ENCODE measurements at regions not wholly inside any gene's neighbourhood (a gene's known extent, or its start where the extent isn't known, plus 50 kb on each side); places are given as distances from the start of the nearest gene placed in this dataset.
"Not testable (repeated sequence)": the region's sequence is repeated elsewhere in the genome, so short reads cannot be mapped to it uniquely, and the experiment has no call there.

- Histone ChIP-seq H3K9me3 (ENCODE audit: control insufficient read depth in 2 of 3, insufficient read depth in 1 of 3, low read length in 3 of 3) (no peaks in the 10 kb centered on the region), H3K27me3 (ENCODE audit: control insufficient read depth, insufficient read depth, low read length) (no peaks in the 10 kb centered on the region), H3K27ac (ENCODE audit: low read depth in 2 of 2, low read length in 2 of 2) (no peak overlapping the region), H3K9ac (ENCODE audit: low read length in 3 of 3) (no peak overlapping the region), H3K4me1 (ENCODE audit: control insufficient read depth in 2 of 3, insufficient read depth in 2 of 3, low read depth in 1 of 3, low read length in 3 of 3) (no peaks in the 10 kb centered on the region), H3K36me3 (ENCODE audit: control insufficient read depth in 2 of 3, insufficient read depth in 3 of 3, low read length in 3 of 3) (no peaks in the 10 kb centered on the region), H3K4me3 (ENCODE audit: low read length in 3 of 3) (no peak overlapping the region)
- DNase-seq (no peak), FAIRE-seq (no peak)
- intact Hi-C loops (cut with DNase I): no loop called here
- no peak for TF ChIP-seq CTCF (IDR thresholded peaks at IDR 0.05; ENCODE audit: borderline replicate concordance, extremely low read depth, insufficient read depth)
Observed at GRCh38 chr3:20724241-20724640, 538.2 kb upstream of the SGO1 start.

- intact Hi-C loops (cut with DNase I); H3K27me3 ChIP-seq (ENCODE audit: control insufficient read depth, insufficient read depth, low read length); H3K9me3 ChIP-seq (ENCODE audit: control insufficient read depth in 2 of 3, insufficient read depth in 1 of 3, low read length in 3 of 3); FAIRE-seq; H3K4me3 ChIP-seq (ENCODE audit: low read length in 3 of 3); H3K4me1 ChIP-seq (ENCODE audit: control insufficient read depth in 2 of 3, insufficient read depth in 2 of 3, low read depth in 1 of 3, low read length in 3 of 3); DNase-seq; H3K9ac ChIP-seq (ENCODE audit: low read length in 3 of 3); H3K27ac ChIP-seq (ENCODE audit: low read depth in 2 of 2, low read length in 2 of 2); H3K36me3 ChIP-seq (ENCODE audit: control insufficient read depth in 2 of 3, insufficient read depth in 3 of 3, low read length in 3 of 3): not testable (repeated sequence)
Observed at GRCh38 chr3:20716425-20716824, 530.4 kb upstream of the SGO1 start.

- TF ChIP-seq CTCF (IDR thresholded peaks at IDR 0.05; ENCODE audit: borderline replicate concordance, extremely low read depth, insufficient read depth): no peak
- Histone ChIP-seq H3K4me1 (ENCODE audit: control insufficient read depth in 2 of 3, insufficient read depth in 2 of 3, low read depth in 1 of 3, low read length in 3 of 3) (no peaks in the 10 kb centered on the region), H3K4me3 (ENCODE audit: low read length in 3 of 3) (no peak overlapping the region), H3K9ac (ENCODE audit: low read length in 3 of 3) (no peak overlapping the region), H3K36me3 (ENCODE audit: control insufficient read depth in 2 of 3, insufficient read depth in 3 of 3, low read length in 3 of 3) (no peaks in the 10 kb centered on the region), H3K9me3 (ENCODE audit: control insufficient read depth in 2 of 3, insufficient read depth in 1 of 3, low read length in 3 of 3) (no peaks in the 10 kb centered on the region), H3K27ac (ENCODE audit: low read depth in 2 of 2, low read length in 2 of 2) (no peak overlapping the region), H3K27me3 (ENCODE audit: control insufficient read depth, insufficient read depth, low read length) (no peaks in the 10 kb centered on the region)
- FAIRE-seq (no peak), DNase-seq (no peak)
- intact Hi-C loops (cut with DNase I): no loop called here
Observed at GRCh38 chr3:20701641-20702040, 515.6 kb upstream of the SGO1 start.

- no peak for DNase-seq
- Histone ChIP-seq H3K4me1 (ENCODE audit: control insufficient read depth in 2 of 3, insufficient read depth in 2 of 3, low read depth in 1 of 3, low read length in 3 of 3) (no peaks in the 10 kb centered on the region), H3K4me3 (ENCODE audit: low read length in 3 of 3) (no peak overlapping the region), H3K27ac (ENCODE audit: low read depth in 2 of 2, low read length in 2 of 2) (no peak overlapping the region), H3K27me3 (ENCODE audit: control insufficient read depth, insufficient read depth, low read length) (no peaks in the 10 kb centered on the region), H3K9me3 (ENCODE audit: control insufficient read depth in 2 of 3, insufficient read depth in 1 of 3, low read length in 3 of 3) (no peaks in the 10 kb centered on the region), H3K9ac (ENCODE audit: low read length in 3 of 3) (no peak overlapping the region), H3K36me3 (ENCODE audit: control insufficient read depth in 2 of 3, insufficient read depth in 3 of 3, low read length in 3 of 3) (no peaks in the 10 kb centered on the region)
- TF ChIP-seq CTCF (IDR thresholded peaks at IDR 0.05; ENCODE audit: borderline replicate concordance, extremely low read depth, insufficient read depth): no peak
- intact Hi-C loops (cut with DNase I): no loop called here
- FAIRE-seq: no peak
Observed at GRCh38 chr3:20700714-20701113, 514.7 kb upstream of the SGO1 start.
